GOT3 (cell line): ENCODE measurements at regions not wholly inside any gene's neighbourhood (a gene's known extent, or its start where the extent isn't known, plus 50 kb on each side); places are given as distances from the start of the nearest gene placed in this dataset.

Experiments
- DNase-seq: peaks from one replicate; lab custom pipeline; 2025; ENCODE audit warnings: mixed read lengths; lab: John Stamatoyannopoulos, UW

DNA sequence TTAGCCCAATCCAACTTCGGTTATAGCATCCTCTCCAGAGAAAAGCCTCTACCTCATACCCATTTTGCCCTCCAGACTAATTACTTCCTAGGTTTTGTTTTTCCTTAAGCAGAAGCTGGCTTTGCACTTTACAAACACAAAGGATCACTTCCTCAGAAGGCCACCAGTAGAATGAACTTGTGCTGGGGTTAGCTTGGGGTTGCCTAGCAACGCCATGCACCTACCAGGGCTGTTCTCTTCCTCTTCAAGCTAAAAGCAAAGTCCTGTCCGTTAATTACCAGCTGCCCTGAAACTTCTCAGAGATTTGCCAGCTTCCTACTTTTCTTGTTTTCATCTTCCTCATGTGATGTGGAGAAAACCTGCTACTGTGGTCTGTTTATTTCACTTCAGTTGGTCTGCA, 132.0 kb upstream of the WWC1 start:
- DNase-seq: no peak

- DNase-seq: no peak
Measured at GRCh38 chr5:168162464-168162863, 129.0 kb upstream of the WWC1 start.

GRCh38 chr5:168163966-168164365, 127.5 kb upstream of the WWC1 start:
- DNase-seq: no peak

- no peak for DNase-seq
Measured at GRCh38 chr5:168165221-168165914, 126.1 kb upstream of the WWC1 start.

DNA sequence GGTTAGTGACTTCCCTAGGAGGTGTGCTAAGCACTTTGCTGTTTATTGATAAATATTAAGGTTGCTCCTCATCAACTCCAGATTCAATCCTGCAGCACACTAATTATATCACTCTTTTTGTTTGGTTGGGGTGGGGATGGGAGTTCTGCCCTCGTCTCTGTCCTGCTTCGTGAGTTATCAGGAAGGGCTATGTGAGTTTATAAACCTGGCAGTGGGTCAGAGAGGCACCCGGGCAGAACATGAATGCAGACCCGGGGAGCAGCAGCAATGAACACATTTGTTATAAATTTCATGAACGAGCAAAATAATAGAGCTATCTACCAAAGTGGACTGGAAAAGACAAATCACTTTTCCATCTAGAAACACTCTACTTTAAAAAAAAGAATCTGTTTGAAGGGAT, 125.5 kb upstream of the WWC1 start:
- no peak for DNase-seq

DNA sequence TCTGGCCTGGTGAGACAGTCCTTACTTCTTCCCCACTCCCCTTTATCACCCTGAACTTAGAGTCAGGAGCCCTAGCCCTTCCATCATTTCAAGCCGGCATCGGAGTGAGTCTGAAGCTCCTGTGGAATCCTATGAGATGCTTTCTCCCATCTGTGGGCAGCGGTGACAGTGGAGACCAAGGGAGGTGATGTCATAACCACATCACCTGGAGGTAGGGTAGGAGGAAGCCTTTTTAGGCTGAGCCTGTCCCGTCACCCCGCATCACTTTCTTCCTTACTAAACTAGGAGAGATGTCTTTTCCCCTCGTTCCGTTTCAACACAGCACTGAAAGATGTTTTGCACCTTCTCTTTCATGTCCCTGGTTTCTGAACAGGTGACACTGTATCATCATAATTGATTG, 124.1 kb upstream of the WWC1 start:
- DNase-seq: no peak

DNA sequence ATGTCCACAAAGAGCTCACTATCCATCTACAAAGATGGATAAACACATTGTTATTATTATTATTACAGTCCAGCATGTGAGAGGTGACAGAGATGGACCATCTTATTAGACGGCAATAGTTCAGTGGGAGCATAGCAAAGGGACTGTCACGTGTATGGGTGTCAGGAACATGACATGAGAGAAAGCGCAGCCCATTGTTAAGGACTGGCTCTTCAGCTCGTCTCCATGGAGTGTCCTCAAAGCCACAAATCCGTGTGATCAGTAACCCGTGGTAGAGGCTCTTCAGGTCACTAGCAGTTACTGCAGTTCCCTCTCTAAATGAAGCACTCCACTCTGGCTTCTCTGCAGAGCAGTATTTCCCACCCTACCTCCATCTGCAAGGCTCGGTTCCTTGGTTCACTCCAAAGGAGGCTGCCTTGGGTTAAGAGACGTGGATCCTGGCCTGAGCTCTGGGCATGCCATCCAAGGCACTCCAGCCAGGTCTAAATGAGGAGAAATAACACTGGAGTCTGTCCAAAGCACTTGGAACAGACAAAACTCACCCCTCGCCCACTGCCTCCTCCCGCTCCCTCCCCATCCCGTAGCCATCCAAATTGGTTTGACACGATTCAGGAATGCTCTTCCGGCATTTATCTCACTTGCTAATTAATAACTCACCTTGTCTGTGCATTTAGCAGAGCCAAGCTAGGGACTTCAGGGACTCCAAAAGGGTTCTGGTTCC, 122.3 kb upstream of the WWC1 start:
- DNase-seq: no peak

- no peak for DNase-seq
Measured at GRCh38 chr5:168169791-168170190, 121.7 kb upstream of the WWC1 start.

DNA sequence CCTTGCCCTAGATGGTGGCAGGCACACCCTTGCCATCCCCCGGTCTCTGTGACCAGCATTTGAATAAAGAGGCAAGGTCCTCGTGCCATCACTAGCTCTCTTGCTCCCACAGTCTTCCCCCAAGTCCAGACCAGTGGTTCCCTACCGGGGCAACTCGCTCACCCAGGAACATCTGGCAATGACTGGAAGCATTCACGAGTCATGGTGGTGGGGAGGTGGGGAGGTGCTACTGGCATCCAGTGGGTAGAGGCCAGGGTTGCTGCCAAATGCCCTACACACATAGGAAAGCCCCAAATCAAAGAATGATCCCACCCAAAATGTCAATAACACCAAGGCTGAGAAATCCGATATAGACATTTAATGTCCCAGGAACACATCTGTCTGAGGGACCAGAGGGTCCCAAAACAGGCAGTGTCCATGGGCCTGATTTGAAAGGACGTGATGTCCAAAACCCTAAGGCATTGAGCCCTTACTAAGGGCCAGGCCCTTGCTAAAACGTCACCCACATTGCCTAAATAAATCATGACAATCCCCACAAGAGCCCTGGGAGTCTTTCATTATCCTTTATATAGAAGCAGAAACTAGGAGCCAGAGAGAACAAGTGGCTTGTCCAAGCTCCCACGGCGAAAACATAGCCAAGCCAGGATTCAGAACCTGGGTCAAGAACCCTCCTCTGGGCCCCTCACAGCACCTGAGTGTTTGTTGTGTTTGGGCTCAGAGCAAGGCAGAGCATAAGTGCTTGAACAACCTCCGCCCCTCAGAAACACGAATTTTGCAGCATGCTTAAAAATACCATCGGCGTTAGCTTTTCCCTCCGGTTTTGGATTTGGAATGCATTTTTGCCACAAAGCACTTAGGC, 119.3 kb upstream of the WWC1 start:
- no peak for DNase-seq

DNA sequence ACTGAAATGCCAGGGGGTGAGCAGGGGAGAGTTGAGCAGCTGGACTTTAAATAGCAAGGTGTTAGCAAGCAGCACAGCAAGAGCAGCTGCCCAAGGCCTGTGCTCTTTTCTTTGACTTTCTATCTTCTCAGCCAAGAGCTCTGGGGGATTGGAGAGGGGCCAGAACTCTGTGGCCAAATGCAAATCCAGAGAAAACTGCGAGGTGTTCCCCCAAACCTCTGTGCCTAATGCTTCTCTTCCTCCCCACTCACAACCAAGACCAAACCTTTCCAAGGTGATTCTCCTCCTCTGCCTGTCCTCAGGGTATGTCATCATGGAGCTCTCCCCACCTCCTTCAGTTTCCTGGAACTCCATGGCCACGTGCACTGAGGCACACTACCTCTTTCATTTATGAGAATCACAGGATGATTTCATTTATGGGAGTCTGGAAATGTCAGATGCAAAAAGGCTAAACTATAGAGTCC, 118.7 kb upstream of the WWC1 start:
- DNase-seq: no peak

DNA sequence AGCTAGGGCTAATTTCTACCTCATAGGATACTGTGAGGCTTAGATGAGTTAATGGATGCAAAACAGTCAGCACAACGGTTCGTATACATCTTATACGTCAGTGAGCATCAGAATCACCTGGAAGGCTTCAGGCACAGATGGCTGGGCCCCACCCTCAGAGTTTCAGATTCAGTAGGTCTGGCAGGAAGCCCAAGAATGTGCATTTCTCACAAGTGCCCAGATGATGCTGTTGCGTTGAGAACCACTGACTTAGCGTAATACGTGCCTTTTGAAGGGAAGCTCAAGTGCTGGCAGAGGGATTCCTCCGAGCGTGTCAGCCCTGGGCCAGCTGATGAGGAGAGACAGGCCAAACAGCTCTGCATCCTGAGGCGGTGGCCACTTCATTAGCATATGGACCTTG, 117.1 kb upstream of the WWC1 start:
- no peak for DNase-seq

DNA sequence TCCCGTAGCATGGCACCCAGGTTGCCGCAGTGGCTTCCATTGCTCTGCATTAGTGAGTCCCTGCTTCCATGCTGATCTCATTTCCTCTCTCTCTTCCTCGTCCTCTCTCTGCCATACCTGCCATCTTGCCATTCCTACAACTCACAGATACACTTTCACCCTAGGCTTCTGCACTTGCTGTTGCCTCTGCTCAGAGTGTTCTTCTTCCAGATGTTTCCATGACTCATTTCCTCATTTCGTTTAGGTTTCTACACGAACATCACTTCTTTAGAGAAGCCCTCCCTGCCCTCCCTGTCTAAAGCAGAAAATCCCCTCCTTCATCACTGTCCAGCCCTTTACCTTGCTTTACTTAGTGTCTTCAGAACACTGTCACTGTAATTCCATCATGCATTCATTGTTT, 115.2 kb upstream of the WWC1 start:
- DNase-seq: no peak

GRCh38 chr5:168176941-168177340, 114.5 kb upstream of the WWC1 start:
- no peak for DNase-seq

DNA sequence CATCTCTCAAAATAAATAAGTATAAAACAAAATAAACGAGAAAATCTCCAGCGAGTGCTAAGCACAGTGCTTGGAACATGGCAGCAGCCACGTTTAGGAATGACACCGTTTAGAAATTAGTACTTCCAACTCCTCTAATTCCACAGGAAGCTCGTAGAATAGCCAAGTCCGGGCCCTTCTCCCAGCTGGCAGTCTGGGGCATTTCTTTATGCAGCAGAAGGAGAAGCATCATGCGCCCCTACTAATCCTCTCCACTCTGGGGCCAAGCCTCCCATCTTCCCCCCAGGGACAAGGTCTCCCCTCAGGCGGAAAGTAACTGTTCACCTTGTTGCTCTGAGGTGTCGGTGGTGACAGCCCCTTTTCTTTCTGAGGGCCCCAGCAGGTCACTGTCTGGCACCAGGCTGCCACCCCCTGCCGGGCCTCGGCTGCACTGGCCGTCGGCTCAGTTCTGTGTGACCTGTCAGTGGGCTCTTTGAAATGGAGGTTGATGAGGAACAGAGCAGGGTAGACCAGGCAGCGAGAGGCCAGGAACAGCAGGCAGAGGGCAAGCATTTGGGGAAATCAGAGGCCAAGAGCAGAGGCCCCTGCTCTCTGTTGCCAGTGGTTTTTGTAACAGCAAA, 113.5 kb upstream of the WWC1 start:
- no peak for DNase-seq

GRCh38 chr5:168179192-168179593, 112.3 kb upstream of the WWC1 start:
- no peak for DNase-seq

DNA sequence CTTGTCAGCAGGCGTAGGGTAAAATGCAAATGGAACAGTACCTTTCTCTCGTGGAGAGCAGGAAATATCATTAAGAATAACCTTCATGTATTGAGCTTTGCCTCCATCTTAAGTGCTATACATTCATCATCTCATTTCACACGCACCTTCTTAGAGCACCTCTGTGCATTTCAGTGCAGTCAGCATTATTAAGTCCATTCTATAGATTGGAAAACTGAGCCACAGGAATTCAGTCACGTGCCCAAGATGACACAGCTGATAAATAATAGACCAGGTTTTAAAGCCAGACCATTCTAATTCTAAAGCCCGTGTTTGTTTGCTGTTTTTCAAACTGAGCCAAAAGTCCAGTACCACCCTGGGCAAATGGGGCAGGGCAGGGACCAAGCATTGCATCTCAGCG, 109.2 kb upstream of the WWC1 start:
- no peak for DNase-seq

DNA sequence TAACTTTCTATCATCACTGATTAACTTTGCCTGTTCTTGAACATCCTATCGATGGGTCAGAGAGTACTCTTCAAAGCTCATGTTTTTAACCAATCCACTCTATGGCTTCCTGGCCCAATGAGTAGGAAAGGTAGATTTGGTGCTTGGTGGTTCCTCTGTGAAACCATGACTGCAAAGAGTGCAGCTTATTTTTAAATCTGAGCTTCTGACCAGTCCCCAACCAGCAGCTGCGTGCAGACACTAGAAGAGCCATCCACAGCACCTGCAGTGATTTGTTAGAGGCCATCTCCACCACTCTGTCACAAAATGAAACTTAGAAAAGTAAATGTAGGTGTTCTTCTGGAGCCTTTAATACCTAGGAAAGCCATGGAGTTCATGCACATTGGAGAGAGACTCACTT, 107.3 kb upstream of the WWC1 start:
- DNase-seq: no peak

DNA sequence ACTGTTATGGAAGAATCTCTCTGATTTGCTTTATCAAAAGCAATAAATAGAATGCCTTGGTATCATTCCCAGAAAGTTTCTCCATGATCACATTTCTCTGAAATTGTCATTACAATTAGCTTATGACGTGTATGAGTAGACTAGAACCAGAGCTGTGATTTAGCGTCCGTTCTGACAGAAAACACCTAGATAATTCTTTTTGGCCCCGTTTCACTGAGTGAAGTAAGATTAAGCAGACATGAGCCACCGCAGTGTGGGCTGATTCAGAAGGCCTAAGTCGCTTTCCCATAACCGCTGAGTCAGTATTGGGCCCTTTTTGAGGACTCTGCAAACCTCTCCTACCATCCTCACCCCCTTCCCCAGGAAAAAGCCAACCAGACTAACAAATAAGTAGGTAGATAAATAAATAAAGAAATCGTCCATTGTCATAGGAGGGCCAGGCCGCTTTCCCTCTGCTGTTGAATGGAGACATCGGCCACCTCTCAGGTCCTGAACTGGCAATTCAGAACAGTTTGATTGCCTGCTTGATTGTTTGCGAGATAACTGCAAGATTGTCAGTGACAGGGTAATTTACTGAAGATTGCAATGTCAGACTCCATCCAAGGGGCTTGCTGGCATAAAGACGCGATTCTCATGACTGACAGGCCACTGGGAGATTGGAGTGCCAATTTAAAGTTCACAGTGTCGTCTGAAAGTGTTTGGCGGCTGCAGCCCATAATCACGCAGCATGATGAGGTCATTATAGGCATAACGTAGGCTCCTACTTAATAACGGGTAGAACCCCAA, 105.0 kb upstream of the WWC1 start:
- DNase-seq: no peak

DNA sequence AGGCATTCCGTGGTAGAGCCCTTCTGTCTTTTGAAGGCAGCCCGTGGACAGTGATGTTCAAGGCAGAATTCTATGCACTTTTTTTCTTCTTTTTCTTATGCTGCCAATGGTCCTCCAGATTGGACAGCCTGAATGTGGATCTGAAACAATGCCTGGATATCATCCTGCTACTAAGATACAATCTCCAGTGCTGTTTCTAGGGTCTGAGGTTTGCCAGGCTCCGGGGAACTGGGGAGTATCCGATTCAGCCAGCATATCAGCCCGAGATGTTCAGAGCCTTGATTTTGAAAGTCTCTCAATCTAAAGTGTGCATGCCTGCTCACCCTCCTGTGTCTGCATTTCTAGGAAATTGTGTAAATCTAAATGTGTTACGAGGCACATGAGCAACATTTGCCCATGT, 103.8 kb upstream of the WWC1 start:
- DNase-seq: no peak

- DNase-seq: no peak
Measured at GRCh38 chr5:168188182-168188581, 103.3 kb upstream of the WWC1 start.

- DNase-seq: no peak
Measured at GRCh38 chr5:168192120-168192519, 99.3 kb upstream of the WWC1 start.
